ENCODE measurements at regions not wholly inside any gene's neighbourhood (a gene's known extent, or its start where the extent isn't known, plus 50 kb on each side); places are given as distances from the start of the nearest gene placed in this dataset.
A peak's percentile ranks its signal among the peaks of the same experiment; 100 is the strongest.

- peak; percentile 86 for TF ChIP-seq ZNF891 (CRISPR knock-in tag; IDR thresholded peaks at IDR 0.05)
- TF ChIP-seq PHF21A (CRISPR knock-in tag; IDR thresholded peaks at IDR 0.05), result peak; percentile 84
- 0 out of 2 replicates have a peak, but pooled peaks have one; percentile 38 for TF ChIP-seq TAF1 (CRISPR knock-in tag; IDR thresholded peaks at IDR 0.05)
- TF ChIP-seq MZF1 (CRISPR knock-in tag; IDR thresholded peaks at IDR 0.05; ENCODE audit: borderline replicate concordance), result no peak
- TF ChIP-seq HMGA1 (CRISPR knock-in tag; conservative IDR thresholded peaks at IDR 0.05), result no peak
- TF ChIP-seq WIZ (CRISPR knock-in tag; IDR thresholded peaks at IDR 0.05), result peak; percentile 66; the same call in 1 of the 2 replicates
- TF ChIP-seq ZBTB8A (CRISPR knock-in tag; IDR thresholded peaks at IDR 0.05; ENCODE audit: borderline replicate concordance, low read depth), result no peak
- no peak for TF ChIP-seq HNRNPL (IDR thresholded peaks at IDR 0.05; ENCODE audit: low read depth, low read length)
- peak; percentile 61; the same call in 1 of the 2 replicates for TF ChIP-seq ZNF263 (CRISPR knock-in tag; IDR thresholded peaks at IDR 0.05)
- TF ChIP-seq NFE2 (CRISPR knock-in tag; IDR thresholded peaks at IDR 0.05), result no peak
- no peak for TF ChIP-seq ZFP90 (CRISPR knock-in tag; IDR thresholded peaks at IDR 0.05; ENCODE audit: borderline replicate concordance)
- TF ChIP-seq ZNF558 (CRISPR knock-in tag; IDR thresholded peaks at IDR 0.05; ENCODE audit: borderline replicate concordance), result peak; percentile 86; the same call in 1 of the 2 replicates
- TF ChIP-seq RAD21 (CRISPR knock-in tag; IDR thresholded peaks at IDR 0.05), result peak; percentile 96
- TF ChIP-seq SP1 (IDR thresholded peaks at IDR 0.05), result no peak
- TF ChIP-seq SP1 (CRISPR knock-in tag; IDR thresholded peaks at IDR 0.05), result no peak; the same call in 1 of the 2 replicates
- peak; percentile 85; the same call in 1 of the 2 replicates for TF ChIP-seq MTF2 (CRISPR knock-in tag; IDR thresholded peaks at IDR 0.05; ENCODE audit: borderline replicate concordance)
- TF ChIP-seq ZFP36L1 (CRISPR knock-in tag; IDR thresholded peaks at IDR 0.05), result no peak
- TF ChIP-seq TP53 (CRISPR knock-in tag; conservative IDR thresholded peaks at IDR 0.05), result no peak; the same call in 1 of the 2 replicates
- TF ChIP-seq SIN3B (IDR thresholded peaks at IDR 0.05; ENCODE audit: low read length), result no peak
- TF ChIP-seq GTF3A (CRISPR knock-in tag; conservative IDR thresholded peaks at IDR 0.05), result no peak
- no peak for TF ChIP-seq AKAP8 (CRISPR knock-in tag; IDR thresholded peaks at IDR 0.05)
- TF ChIP-seq ZC3H4 (CRISPR knock-in tag; IDR thresholded peaks at IDR 0.05; ENCODE audit: borderline replicate concordance), result no peak
- no peak for TF ChIP-seq HDAC6 (IDR thresholded peaks at IDR 0.05; ENCODE audit: low read depth, low read length)
- TF ChIP-seq NR2F1 (CRISPR knock-in tag; IDR thresholded peaks at IDR 0.05), result no peak; a peak in 1 of 4 replicates
- TF ChIP-seq U2AF1 (optimal IDR thresholded peaks at IDR 0.05; ENCODE audit: low read depth, low read length), result no peak
- peak; percentile 55; the same call in 1 of the 2 replicates for TF ChIP-seq ZNF235 (CRISPR knock-in tag; IDR thresholded peaks at IDR 0.05; ENCODE audit: borderline replicate concordance)
- peak; percentile 77; the same call in 1 of the 2 replicates for TF ChIP-seq KDM4B (CRISPR knock-in tag; IDR thresholded peaks at IDR 0.05)
- no peak for TF ChIP-seq PRPF4 (IDR thresholded peaks at IDR 0.05; ENCODE audit: low read depth, low read length, poor library complexity, severe bottlenecking)
- TF ChIP-seq HNRNPUL1 (IDR thresholded peaks at IDR 0.05; ENCODE audit: low read depth, low read length), result no peak
- TF ChIP-seq CBX1 (IDR thresholded peaks at IDR 0.05; ENCODE audit: low read depth), result peak; percentile 82
- no peak for TF ChIP-seq ZNF878 (CRISPR knock-in tag; IDR thresholded peaks at IDR 0.05)
- no peak for TF ChIP-seq ATAD3A (CRISPR knock-in tag; IDR thresholded peaks at IDR 0.05)
- TF ChIP-seq PCBP2 (optimal IDR thresholded peaks at IDR 0.05; ENCODE audit: low read depth, low read length, poor library complexity, severe bottlenecking), result no peak
Measured at GRCh38 chr6:27772261-27773001, 139.8 kb downstream of the OR2B2 start (continued).

Measured in HepG2 (cell line).